Heart right ventricle (tissue), 16 donors: ENCODE measurements at regions not wholly inside any gene's neighbourhood (a gene's known extent, or its start where the extent isn't known, plus 50 kb on each side); places are given as distances from the start of the nearest gene placed in this dataset.

Experiments used
- ATAC-seq, 8 donors: fragments of 200-7000 bp; cut with Tn5 transposase; one replicate each; pipeline ENCODE4 v1.9.1; 2020; ENCODE audit warnings: mild to moderate bottlenecking in 8 of 8, moderate library complexity in 8 of 8, moderate number of reproducible peaks in 1 of 8
- DNase-seq, 2 donors: peaks; one replicate each; pipeline ENCODE4 v3.0.0-alpha.2; 2020
- H3K27ac ChIP-seq, 10 donors: fragments of 200-600 bp; sonication (generic) in 2 of 10; one replicate each; pipeline versions ENCODE4 v1.5.0 to v1.8.0; 2020 to 2022; ENCODE audit warnings: mild to moderate bottlenecking in 3 of 10
- H3K27me3 ChIP-seq, 7 donors: fragments of 200-600 bp; one replicate each; pipeline ENCODE4 v1.8.0; 2021 to 2022; ENCODE audit warnings: mild to moderate bottlenecking in 2 of 7
- H3K36me3 ChIP-seq, 9 donors: fragments of 200-600 bp; sonication (generic) in 1 of 9; one replicate each; pipeline versions ENCODE4 v1.5.0 to v1.8.0; 2020 to 2022; ENCODE audit warnings: mild to moderate bottlenecking in 2 of 9
- H3K4me1 ChIP-seq, 9 donors: fragments of 200-600 bp; sonication (generic) in 1 of 9; one replicate each; pipeline versions ENCODE4 v1.5.0 to v1.8.0; 2020 to 2022; ENCODE audit warnings: mild to moderate bottlenecking in 4 of 9
- H3K4me3 ChIP-seq, 10 donors: fragments of 200-600 bp; sonication (generic) in 2 of 10; one replicate each; pipeline versions ENCODE4 v1.5.0 to v1.8.0; 2020 to 2022; ENCODE audit warnings: mild to moderate bottlenecking in 7 of 10, moderate library complexity in 2 of 10
- H3K9me3 ChIP-seq, 11 donors: fragments of 200-600 bp in 10 of 11; sonication (generic) in 2 of 11; one replicate each; pipeline versions ENCODE4 v1.5.0 to v1.8.0; 2013 to 2022; ENCODE audit warnings: mild to moderate bottlenecking in 2 of 11, control low read depth in 1 of 11, moderate library complexity in 1 of 11
- CTCF ChIP-seq, 9 donors: fragments of 200-600 bp; sonication (generic) in 2 of 9; IDR thresholded peaks; one replicate each; pipeline versions ENCODE4 v1.5.0 to v1.8.0; 2021 to 2022; ENCODE audit warnings: antibody characterized with exemption in 9 of 9, mild to moderate bottlenecking in 5 of 9, moderate library complexity in 1 of 9
- WGBS, 2 donors: extraction: QIAGEN DNeasy Blood & Tissue Kit; methylation state at CpG; one replicate each; pipeline ENCODE4 v1.1.7; 2013; ENCODE audit warnings: inconsistent platforms in 1 of 2; 5-methylcytosine and 5-hydroxymethylcytosine counted together
- intact Hi-C, 10 donors: fragments of 100-400 bp; cut with DNase I; formaldehyde crosslinking; loops; one replicate each; pipeline versions ENCODE4 v1.11.1 to v1.14.2; 2022
- donor health status: Arrhythmogenic right ventricular cardiomyopathy.
- donor health status: ischemic (EF 13 %, LVEDD 7.1; RV severe dilation, severe dysfunction).
- donor health status: healthy with polysubstance abuse.
- donor health status: DM: no; HTN: yes; CAD: no.
- donor health status: DM: no; HTN: no; CAD: no.
- donor health status: ischemic (EF 25% LVEDD 6.9; RV normal size, moderate dysfunction).
- donor health status: ischemic (EF 25% LVEDD 5.7; RV mildly dilated, moderate dysfunction).
- donor health status: healthy.
- donor health status: DM: yes; HTN: yes; CAD: no.
- donor health status: Ischemic cardiomyopathy.
- donor health status: ischemic (EF 35%, LVEDD 5.7; RV mildly dilated, moderate dysfunction).
- donor health status: nonischemic (EF 11% LVEDD 7.7; RV severe dilation, severe dysfunction).
- donor health status: DM: yes; HTN: yes; CAD: no.
- donor health status: PGD.
- donor health status: ischemic (EF 29% LVEDD 5.4; RV normal size, mild dysfunction).
- donor health status: nonischemic (EF 23%, LVEDD 6.1; RV moderate dilation, normal function).

- Histone ChIP-seq H3K4me3 (no peak overlapping the region), H3K4me1 (no peaks in the 10 kb centered on the region), H3K27me3 (no peaks in the 10 kb centered on the region), H3K27ac (no peak overlapping the region), H3K36me3 (no peaks in the 10 kb centered on the region), H3K9me3 (no peaks in the 10 kb centered on the region)
- ATAC-seq, result no peak
- DNase-seq, result no peak
- WGBS, 2 donors, result 77 to 85% methylated on average over 2 of the region's 2 CpGs
- TF ChIP-seq CTCF (IDR thresholded peaks at IDR 0.05), result no peak
- intact Hi-C loops, result no loop called here
Measured at GRCh38 chr9:2281803-2282185, 266.6 kb downstream of the SMARCA2 start.

- TF ChIP-seq CTCF (IDR thresholded peaks at IDR 0.05), result no peak
- H3K9me3 ChIP-seq, result no peaks in the 10 kb centered on the region
- no peak overlapping the region for H3K4me3 ChIP-seq
- H3K4me1 ChIP-seq, result no peaks in the 10 kb centered on the region
- no peak for ATAC-seq
- intact Hi-C loops, result no loop called here
- no peaks in the 10 kb centered on the region for H3K27me3 ChIP-seq
- no peaks in the 10 kb centered on the region for H3K36me3 ChIP-seq
- H3K27ac ChIP-seq, result no peak overlapping the region
- 91 to 95% methylated on average over 1 of the region's 1 CpG for WGBS, 2 donors
- DNase-seq, result no peak
Measured at GRCh38 chr9:2284770-2285169, 269.6 kb downstream of the SMARCA2 start.

GRCh38 chr9:2285416-2286332 is 270.5 kb downstream of the SMARCA2 start:
- Histone ChIP-seq H3K4me3 (no peak overlapping the region), H3K27me3 (no peaks in the 10 kb centered on the region), H3K36me3 (no peaks in the 10 kb centered on the region), H3K4me1 (no peaks in the 10 kb centered on the region), H3K9me3 (no peaks in the 10 kb centered on the region), H3K27ac (no peak overlapping the region)
- WGBS, 2 donors, result 83 to 86% methylated on average over 10 of the region's 10 CpGs
- DNase-seq, result no peak
- ATAC-seq, result no peak
- TF ChIP-seq CTCF (IDR thresholded peaks at IDR 0.05), result no peak
- intact Hi-C loops, result no loop called here

- TF ChIP-seq CTCF (IDR thresholded peaks at IDR 0.05), result no peak
- ATAC-seq (no peak), DNase-seq (no peak)
- 91 to 93% methylated on average over 1 of the region's 1 CpG for WGBS, 2 donors
- no peaks in the 10 kb centered on the region for H3K4me1 ChIP-seq
- H3K27ac ChIP-seq, result no peak overlapping the region
- intact Hi-C loops, result no loop called here
- no peaks in the 10 kb centered on the region for H3K27me3 ChIP-seq
- H3K36me3 ChIP-seq, result no peaks in the 10 kb centered on the region
- no peaks in the 10 kb centered on the region for H3K9me3 ChIP-seq
- H3K4me3 ChIP-seq, result no peak overlapping the region
Measured at GRCh38 chr9:2286333-2286705, 271.2 kb downstream of the SMARCA2 start.
